Prostate gland (tissue), 2 donors: ENCODE measurements at regions not wholly inside any gene's neighbourhood (a gene's known extent, or its start where the extent isn't known, plus 50 kb on each side); places are given as distances from the start of the nearest gene placed in this dataset.

ENCODE experiments used
- DNase-seq: peaks from one replicate; pipeline ENCODE4 v3.0.0-alpha.2; 2019; ENCODE audit warnings: low spot score
- H3K27ac ChIP-seq, 2 donors: fragments of 200-600 bp; sonication (generic); 2 replicates each; pipeline ENCODE4 v1.5.1; 2017 to 2019
- H3K27me3 ChIP-seq: fragments of 200-600 bp; sonication (generic); replicated peaks from 2 replicates; pipeline ENCODE4 v1.5.1; 2019; ENCODE audit not compliant: insufficient read depth
- H3K36me3 ChIP-seq, 2 donors: fragments of 200-600 bp; sonication (generic); 1 replicate in 1 of 2; 2 replicates in 1 of 2; pipeline versions ENCODE4 v1.5.1 to v1.8.1; 2017 to 2019
- H3K4me1 ChIP-seq: fragments of 200-600 bp; sonication (generic); replicated peaks from 2 replicates; pipeline ENCODE4 v1.5.1; 2019
- H3K4me3 ChIP-seq, 2 donors: fragments of 200-600 bp; sonication (generic); 2 replicates each; pipeline ENCODE4 v1.5.1; 2017 to 2019
- H3K9me3 ChIP-seq: fragments of 200-600 bp; sonication (generic); 2 replicates; pipeline ENCODE4 v1.5.1; 2017
- POLR2A ChIP-seq: fragments of 450-650 bp; IDR thresholded peaks from one replicate; pipeline ENCODE4 v1.6.1; 2016; ENCODE audit warnings: antibody characterized with exemption, mild to moderate bottlenecking
- POLR2AphosphoS5 ChIP-seq: sonication (generic); formaldehyde crosslinking; IDR thresholded peaks from one replicate; pipeline ENCODE4 v1.6.1; 2017; ENCODE audit warnings: antibody characterized with exemption
- WGBS: methylation state at CpG from one replicate; pipeline ENCODE4 v1.1.5; 2018; 5-methylcytosine and 5-hydroxymethylcytosine counted together
- intact Hi-C: fragments of 100-400 bp; cut with DNase I; formaldehyde crosslinking; loops from one replicate; pipeline ENCODE4 v1.14.2; 2022
- TF ChIP-seq, protein P1 (sequence below), 4 experiments: fragments of 200-600 bp in 2 of 4; fragments of 450-650 bp in 2 of 4; sonication (generic) in 2 of 4; IDR thresholded peaks; 1 replicate in 3 of 4; 2 replicates in 1 of 4; pipeline ENCODE4 v1.5.1; 2016 to 2019; ENCODE audit warnings: antibody characterized with exemption in 4 of 4, mild to moderate bottlenecking in 2 of 4, moderate library complexity in 2 of 4

DNA sequence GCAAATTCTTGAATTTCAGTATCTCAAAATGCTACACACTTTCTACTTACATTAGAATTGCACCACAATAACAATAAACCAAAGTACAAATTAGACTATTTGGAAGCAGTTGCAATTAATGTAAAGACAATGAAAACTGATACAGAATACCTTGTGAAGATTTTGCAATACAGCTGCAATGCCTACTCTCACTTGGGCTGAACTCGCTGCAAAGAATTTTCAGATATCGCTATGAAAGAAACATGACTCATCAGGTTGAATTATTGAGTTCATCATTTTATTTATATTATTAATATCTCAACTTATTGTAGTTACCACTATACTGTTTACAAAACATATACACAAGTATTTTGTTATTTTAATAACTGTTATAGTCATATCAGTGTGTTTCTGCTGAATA lies 108.0 kb upstream of the TMTC2 start:
- Histone ChIP-seq H3K4me3 (no peak overlapping the region), H3K27ac (no peak overlapping the region), H3K4me1 (no peaks in the 10 kb centered on the region), H3K27me3 (no peaks in the 10 kb centered on the region), H3K9me3 (no peaks in the 10 kb centered on the region), H3K36me3 (no peaks in the 10 kb centered on the region)
- intact Hi-C loops: no loop called here
- no peak for DNase-seq
- over 99% methylated on average over 2 of the region's 2 CpGs for WGBS
- TF ChIP-seq POLR2A: no peak
- TF ChIP-seq, protein P1, sequence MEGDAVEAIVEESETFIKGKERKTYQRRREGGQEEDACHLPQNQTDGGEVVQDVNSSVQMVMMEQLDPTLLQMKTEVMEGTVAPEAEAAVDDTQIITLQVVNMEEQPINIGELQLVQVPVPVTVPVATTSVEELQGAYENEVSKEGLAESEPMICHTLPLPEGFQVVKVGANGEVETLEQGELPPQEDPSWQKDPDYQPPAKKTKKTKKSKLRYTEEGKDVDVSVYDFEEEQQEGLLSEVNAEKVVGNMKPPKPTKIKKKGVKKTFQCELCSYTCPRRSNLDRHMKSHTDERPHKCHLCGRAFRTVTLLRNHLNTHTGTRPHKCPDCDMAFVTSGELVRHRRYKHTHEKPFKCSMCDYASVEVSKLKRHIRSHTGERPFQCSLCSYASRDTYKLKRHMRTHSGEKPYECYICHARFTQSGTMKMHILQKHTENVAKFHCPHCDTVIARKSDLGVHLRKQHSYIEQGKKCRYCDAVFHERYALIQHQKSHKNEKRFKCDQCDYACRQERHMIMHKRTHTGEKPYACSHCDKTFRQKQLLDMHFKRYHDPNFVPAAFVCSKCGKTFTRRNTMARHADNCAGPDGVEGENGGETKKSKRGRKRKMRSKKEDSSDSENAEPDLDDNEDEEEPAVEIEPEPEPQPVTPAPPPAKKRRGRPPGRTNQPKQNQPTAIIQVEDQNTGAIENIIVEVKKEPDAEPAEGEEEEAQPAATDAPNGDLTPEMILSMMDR (IDR thresholded peaks at IDR 0.05): no peak
- TF ChIP-seq POLR2AphosphoS5: no peak

DNA sequence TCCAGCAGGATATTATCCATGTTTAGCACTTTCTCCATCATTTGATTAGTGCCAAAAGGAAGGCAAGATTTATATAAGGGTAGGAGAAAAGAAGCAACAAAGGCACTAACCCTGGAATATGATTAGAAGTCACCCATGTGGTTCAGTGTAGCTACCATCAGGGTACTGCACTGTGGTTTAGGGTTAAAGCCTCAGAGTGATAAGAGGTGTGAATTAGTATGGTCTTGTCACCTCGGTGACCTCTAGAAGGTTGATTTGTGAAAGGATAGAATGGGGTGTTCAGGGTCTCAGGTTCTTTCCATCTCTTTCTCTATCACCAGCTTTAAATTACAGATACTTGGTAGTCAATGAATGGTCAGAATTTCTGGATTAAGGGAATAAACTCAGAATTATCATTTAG lies 103.0 kb upstream of the TMTC2 start:
- DNase-seq: no peak
- H3K9me3 ChIP-seq: no peaks in the 10 kb centered on the region
- no peaks in the 10 kb centered on the region for H3K27me3 ChIP-seq
- WGBS: 66% methylated on average over 1 of the region's 1 CpG
- intact Hi-C loops: no loop called here
- H3K36me3 ChIP-seq: no peaks in the 10 kb centered on the region
- H3K27ac ChIP-seq: no peak overlapping the region
- no peak overlapping the region for H3K4me3 ChIP-seq
- H3K4me1 ChIP-seq: no peaks in the 10 kb centered on the region
- TF ChIP-seq, protein P1 (IDR thresholded peaks at IDR 0.05): no peak
- no peak for TF ChIP-seq POLR2A
- no peak for TF ChIP-seq POLR2AphosphoS5

DNA sequence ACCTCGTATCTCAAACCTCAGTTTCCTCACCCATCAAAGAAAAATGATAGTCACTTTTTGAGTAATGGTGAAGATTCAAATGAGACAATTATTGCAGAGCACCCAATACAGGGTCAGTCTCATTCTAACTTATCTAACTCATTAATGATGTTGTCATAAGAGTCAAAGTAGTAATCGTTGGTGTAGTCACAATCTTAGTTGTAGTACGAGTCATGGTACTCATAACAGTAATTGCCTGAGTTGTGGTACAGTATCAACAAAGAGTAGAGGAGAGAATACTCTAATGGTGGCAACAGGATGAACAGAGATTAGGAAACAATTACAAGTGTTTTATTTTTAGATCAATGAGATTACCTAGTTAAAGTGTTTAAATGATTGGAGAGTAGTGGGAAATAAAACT lies 93.6 kb upstream of the TMTC2 start:
- H3K36me3 ChIP-seq: no peaks in the 10 kb centered on the region
- intact Hi-C loops: no loop called here
- no peaks in the 10 kb centered on the region for H3K9me3 ChIP-seq
- TF ChIP-seq POLR2AphosphoS5 (no peak), POLR2A (no peak)
- TF ChIP-seq, protein P1 (IDR thresholded peaks at IDR 0.05): no peak
- no peak overlapping the region for H3K27ac ChIP-seq
- no peak overlapping the region for H3K4me3 ChIP-seq
- DNase-seq: no peak
- H3K27me3 ChIP-seq: no peaks in the 10 kb centered on the region
- no peaks in the 10 kb centered on the region for H3K4me1 ChIP-seq
- 83% methylated on average over 3 of the region's 3 CpGs for WGBS

DNA sequence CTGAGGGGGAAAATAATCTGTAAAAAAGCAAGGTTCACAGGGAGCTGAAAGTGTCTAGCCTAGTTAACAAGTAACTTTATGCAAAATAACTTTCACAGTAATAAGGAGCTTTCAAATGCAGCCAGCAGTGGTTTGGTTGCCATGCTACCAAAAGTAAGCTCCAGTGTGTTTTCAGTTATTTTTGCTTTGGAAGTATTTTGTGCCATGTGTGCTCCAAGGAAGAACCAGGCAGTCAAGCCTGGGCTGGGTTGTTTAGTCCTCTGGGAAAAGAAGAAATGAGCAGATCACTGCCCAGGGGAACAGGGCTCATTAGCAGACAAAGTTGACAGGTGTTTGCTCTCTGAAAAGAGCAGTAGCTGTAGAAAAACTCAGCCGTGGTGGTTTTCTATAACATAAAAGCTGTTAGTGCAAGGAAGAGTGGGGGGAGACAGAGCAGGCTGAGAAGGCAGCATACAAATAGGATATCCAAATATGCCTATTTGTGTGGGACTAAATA lies 92.8 kb upstream of the TMTC2 start:
- Histone ChIP-seq H3K9me3 (no peaks in the 10 kb centered on the region), H3K4me1 (no peaks in the 10 kb centered on the region), H3K27ac (no peak overlapping the region), H3K36me3 (no peaks in the 10 kb centered on the region), H3K27me3 (no peaks in the 10 kb centered on the region), H3K4me3 (no peak overlapping the region)
- WGBS: 8% methylated on average over 1 of the region's 1 CpG
- intact Hi-C loops: no loop called here
- no peak for DNase-seq
- TF ChIP-seq POLR2A: no peak
- TF ChIP-seq, protein P1 (IDR thresholded peaks at IDR 0.05): no peak
- no peak for TF ChIP-seq POLR2AphosphoS5

DNA sequence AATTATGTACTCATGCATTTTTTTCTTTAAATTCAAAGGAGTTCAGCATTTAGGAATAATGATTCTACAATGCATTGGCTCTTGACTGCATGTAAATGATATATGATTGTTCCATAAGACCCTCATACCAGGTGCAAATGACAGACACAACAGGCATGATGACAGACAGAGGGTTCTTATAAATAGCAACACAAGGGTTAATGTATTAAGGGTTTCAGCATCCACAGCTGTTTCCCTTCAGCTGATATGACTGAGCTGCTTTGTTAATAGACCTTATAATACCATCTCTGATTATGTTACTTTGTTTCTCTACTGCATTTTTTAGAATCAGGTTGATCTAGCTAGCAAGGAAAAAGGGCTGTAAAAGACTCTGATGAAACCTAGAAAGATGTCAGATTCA lies 90.8 kb upstream of the TMTC2 start:
- TF ChIP-seq POLR2AphosphoS5: no peak
- TF ChIP-seq, protein P1 (IDR thresholded peaks at IDR 0.05): no peak
- no peak for TF ChIP-seq POLR2A
- DNase-seq: no peak
- Histone ChIP-seq H3K27me3 (no peaks in the 10 kb centered on the region), H3K4me3 (no peak overlapping the region), H3K36me3 (no peaks in the 10 kb centered on the region), H3K9me3 (no peaks in the 10 kb centered on the region), H3K27ac (no peak overlapping the region), H3K4me1 (no peaks in the 10 kb centered on the region)
- intact Hi-C loops: no loop called here
